GM21576 (cell line): ENCODE measurements at regions not wholly inside any gene's neighbourhood (a gene's known extent, or its start where the extent isn't known, plus 50 kb on each side); places are given as distances from the start of the nearest gene placed in this dataset.
"Not testable (repeated sequence)": the region's sequence is repeated elsewhere in the genome, so short reads cannot be mapped to it uniquely, and the experiment has no call there.

Experiments used
- ATAC-seq: cut with Tn5 transposase; IDR thresholded peaks from one replicate; pipeline ENCODE4 v1.9.1; 2021; ENCODE audit warnings: mild to moderate bottlenecking, moderate library complexity; ENCODE audit not compliant: unreplicated experiment

DNA sequence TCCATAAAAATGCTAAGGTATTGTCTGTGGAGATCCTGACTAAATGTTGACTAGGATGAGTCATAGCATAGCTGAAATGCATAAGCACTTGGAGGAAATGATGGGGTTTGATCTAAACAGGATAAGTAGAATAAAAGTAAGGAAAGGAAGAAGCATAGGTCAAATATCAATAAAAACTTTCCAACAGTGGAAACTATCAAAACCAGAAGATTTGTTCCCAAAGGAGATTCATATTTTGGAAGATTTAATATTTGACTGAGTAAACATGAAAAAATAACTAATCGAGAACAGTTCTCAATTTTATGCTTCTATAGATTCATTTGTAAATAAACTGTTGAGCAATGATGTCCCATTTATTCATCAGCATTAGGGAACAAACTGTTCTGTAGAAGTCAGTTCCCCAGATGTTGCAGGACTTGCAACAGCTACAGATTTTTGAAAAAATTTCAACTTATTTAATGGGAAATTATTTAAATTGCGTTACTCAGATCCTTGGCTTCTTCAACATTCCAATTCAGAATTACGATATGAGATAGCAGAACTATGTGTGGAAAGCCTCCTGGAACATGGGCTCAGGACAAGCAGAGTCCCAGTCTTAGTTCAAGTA, 133.7 kb upstream of the TBX18 start:
- no peak for ATAC-seq

DNA sequence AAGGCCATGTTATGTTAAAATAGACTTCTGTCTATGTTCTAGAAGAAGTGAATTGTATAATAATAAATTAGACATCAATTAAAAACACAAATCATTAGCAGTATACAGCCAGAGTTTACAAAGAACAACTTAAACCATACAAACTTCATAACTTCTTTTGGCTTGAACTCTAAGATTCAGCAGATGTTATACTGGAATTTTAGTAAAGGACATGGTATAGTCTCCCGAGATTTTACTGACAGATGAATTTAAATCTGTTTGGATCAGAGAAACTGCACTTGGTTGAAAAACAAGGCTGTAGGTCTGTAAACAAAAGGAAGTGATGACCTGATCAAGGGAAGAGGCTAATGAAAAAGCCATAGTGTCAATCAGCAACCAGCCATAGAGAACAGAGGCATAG, 132.6 kb upstream of the TBX18 start:
- ATAC-seq, result no peak

DNA sequence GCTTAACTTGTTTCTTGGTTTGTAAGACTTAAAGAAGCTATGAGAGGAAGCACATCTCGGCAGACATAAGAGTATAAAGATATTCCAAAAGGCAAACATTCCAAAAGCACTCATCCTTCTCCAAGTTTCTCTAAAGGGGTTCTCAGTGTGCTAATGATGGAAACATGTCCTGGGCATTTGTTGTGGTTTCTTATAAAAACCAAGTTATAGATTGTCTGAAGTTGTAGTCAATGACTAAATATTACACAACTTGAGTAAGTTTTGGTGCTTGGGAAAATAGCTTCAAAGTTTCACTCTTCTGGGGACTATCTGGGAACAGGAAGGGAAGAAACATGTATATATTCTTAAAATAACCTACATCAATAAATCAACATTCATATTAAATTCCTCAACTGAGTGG, 128.3 kb upstream of the TBX18 start:
- ATAC-seq, result no peak

DNA sequence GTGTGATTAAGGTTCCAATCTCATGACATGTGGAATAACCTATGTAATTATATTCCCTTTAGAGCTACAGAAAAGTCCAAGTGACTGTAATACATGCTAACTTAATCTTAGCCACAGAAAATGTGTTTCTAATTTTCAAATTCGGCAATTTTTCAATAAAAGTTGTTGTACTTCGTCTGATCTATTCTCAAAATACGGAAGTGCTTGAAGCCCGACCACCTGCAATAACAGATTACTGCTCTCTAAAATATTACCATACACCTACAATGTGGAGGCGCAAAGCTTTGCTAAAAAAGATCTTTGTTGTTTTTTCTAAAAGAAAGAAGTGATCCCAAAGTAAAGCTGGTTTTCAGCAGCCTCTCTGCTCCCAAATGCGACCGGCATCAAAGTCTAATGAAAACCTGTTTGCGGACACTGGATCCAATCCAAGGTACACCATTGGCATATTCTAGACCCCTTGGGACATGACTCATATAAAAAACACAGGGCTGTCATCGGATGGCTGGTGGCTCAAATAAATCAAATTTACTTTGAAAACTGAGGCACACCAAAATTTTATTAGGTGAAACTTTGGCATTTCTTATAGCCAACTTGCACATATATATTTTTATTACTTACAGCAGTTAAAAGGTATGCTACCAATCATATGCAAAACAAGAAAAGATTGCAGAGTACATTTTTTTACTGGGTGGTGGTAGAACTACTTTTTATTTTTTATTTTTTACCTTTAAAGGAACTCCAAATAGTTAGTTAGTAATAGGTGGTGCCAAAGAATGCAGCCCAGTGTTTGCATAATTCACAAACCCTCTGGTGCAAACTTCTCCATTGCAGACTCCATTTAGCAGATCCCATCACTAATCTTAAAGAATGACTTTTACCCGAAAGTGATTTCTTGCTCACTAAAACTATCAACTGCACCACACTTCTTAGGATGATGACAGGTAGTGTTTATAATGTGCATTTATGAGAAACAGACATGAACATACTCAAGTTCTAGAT, 118.7 kb upstream of the TBX18 start:
- no peak for ATAC-seq

DNA sequence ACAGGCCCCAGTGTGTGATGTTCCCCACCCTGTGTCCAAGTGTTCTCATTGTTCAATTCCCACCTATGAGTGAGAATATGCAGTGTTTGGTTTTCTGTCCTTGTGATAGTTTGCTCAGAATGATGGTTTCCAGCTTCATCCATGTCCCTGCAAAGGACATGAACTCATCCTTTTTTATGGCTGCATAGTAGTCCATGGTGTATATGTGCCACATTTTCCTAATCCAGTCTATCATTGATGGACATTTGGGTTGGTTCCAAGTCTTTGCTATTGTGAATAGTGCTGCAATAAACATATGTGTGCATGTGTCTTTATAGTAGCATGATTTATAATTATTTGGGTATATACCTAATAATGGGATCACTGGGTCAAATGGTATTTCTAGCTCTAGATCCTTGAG, 115.0 kb upstream of the TBX18 start:
- not testable (repeated sequence) for ATAC-seq

DNA sequence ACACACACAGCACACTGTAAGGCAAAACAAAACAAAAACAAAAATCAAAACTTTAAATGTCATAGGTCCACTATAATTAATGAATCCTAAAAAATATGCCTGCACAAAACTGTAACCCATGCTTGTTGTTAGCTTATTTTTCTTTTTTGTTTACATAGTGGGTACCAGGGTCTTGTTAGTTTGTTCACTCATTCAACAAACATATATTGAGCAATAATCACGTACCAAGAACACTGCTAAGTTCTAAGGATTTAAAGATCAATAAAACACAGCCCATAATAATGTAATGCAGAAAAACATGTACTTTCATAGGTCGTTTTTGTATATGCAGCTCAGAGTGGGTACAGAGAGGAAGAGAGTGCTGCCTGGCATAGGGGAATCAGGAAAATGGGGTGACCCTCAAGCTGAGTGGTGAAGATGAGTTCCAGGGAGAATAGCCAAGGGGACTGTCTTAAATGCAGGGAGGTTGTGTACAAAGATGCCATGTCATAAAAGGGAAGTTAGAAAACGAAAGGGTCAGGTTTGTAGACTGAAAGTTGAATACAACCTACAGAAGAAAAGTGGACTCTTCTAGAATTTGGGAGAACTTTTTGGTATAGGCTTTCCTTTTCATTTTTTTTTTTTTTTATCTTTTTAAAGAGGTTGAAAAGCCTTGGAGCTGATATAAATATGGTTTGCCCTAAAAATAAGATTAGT, 113.3 kb upstream of the TBX18 start:
- no peak for ATAC-seq

DNA sequence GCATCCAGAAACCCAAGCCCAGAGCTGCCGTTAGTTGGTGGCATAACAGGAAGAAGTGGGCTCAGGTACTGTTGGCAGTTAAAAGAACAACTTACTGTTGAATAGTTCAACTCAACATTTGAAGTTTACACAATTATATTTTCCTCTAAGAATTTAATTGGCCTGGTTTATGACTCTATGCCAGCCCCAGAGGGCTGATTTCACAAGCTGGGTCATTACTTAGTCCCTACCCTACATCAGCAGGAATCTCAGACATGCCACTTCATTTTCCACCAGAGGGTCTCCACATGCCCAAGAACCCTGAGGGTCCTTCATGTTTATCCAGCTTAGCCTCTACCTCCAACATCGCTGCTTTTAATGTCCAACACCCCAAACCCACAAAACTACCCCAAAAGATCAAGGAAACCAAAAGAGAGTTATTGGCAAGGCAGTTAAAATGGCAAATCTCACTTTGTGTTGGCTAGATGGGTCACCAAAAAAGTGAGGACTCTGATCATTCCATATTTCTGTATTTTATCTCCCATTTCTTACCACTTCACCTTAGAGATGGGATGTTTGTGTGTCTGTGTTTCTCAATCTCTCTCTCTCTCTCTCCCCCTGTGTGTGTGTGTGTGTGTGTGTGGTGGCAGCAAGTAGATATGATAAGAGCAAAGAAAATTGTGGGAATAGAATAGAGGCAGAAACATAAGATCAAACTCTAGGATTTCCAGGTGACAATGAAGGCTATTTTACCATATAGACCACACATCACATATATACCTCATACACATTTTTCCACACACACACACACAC, 112.5 kb upstream of the TBX18 start:
- no peak for ATAC-seq

DNA sequence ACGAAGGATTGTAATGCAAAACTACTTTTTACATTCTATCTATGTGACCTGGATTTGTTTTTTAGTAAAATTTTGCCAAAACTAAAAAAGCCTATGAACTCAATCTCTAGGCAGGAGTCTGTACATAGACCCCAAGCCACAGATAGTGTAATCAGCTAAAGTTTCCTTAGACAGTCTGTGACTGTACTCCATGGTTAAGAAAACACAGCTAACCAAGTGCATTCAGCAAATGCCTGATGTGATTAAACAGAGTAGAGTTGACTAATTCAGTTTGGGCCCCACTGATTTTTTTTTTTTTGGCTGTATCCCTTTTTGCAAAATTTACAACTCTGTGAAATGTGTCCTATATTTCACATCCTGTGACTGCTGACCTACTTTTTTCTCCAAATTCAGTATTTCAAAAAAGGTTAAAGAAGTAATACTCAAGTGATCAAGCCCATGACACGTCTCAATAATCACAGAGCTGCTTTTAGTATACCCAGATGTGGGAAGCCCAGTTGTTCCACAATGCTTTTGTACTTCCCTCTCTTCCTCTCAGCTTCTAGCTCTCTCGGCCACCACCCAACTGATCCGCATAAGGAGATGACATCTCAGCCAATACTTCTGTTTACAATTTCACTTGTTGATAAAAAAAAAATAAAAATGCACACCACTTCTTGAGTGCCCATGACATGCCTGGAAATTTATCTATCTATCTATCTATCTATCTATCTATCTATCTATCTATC, 108.8 kb upstream of the TBX18 start:
- ATAC-seq, result no peak

DNA sequence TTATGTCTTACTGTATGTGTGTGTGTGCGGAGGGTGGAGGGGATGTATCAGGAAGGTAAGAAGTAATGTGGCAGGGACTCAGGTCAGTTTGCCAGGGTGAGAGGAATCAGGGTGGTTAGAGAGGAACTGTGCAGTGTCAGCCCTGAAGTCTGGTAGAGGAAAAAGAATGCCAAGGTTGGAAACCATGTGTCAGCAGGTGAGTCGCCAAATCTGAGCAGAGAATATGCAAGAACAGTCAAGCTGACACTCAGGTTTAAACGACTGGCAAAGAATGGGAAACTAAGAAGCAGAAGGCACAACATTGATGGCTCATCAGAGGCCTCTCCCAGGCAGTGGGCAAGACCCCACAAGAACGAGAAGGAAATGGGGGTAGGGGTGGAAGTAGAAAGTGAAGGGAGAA, 107.5 kb upstream of the TBX18 start:
- no peak for ATAC-seq

DNA sequence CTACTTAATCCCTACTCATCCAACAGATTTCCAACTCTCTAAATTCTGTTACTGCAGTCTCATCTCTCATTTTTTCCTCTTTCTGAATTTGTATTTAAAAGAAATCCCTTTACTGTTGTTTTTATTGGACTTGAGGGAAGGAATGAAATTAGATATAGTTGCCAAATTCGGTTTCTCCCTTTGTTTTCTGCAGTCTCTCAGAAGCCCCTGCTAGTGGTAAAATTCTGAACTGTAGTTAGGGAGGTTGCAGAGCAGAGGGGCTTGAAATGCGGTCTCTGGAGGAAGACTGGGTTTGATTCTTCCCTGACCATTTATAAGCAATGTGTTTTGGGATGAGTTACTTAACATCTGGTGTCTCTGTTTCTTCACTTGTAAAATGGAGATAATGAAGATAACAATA, 106.3 kb upstream of the TBX18 start:
- no peak for ATAC-seq

DNA sequence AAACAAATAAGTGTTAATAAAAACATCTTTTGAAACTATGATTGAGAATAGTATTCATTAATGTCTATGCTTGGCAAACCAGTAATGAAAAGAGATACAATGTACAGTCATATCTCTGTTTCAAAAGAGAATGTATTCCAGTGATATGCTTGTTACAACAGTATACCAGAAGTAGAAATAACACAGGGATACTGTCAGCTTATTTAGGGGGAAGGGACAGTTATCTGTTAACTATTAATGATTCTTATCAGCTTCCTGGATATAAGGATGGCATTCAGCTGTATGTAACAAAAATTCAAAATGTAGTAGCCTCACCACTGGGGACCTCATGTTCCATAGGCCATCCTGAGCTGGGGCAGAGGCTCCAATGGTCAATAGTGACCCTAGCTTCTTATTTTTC, 103.8 kb upstream of the TBX18 start:
- no peak for ATAC-seq

DNA sequence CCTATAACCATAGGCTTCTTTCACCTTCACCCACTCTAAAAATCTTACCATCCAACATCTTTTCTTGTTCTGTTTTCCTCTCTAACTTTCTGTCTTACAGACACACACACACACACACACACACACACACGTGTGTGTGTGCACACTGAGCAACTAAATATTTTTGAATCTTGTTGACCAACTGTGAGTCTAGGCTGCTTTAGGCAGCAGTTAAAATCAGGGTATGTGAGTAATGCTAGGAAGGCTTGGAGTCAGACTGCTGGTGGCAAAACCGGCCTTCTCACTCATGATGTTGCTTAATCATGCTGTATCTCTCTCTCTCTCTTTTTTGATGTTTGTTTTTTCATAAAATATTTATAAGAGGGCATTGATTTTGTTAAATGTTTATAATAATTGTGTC, 103.1 kb upstream of the TBX18 start:
- no peak for ATAC-seq

DNA sequence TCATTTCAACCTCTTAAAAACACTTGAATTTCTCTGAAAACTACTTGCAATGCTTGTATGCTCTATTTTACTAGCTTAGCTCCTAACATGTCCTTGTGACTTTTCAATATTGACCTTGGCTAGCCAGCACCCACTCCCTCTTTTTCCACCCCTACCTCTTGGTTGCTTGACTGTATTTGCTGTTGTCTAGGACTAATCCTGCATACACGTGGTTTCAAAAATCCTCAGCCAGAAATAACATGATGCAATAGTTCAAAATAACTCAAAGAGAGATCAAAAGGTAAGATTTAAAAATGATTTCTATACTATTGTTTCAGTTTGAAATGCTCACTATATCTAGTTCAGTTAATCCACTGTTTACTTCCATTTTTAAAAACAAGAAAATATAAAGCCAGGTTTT, 102.3 kb upstream of the TBX18 start:
- no peak for ATAC-seq

DNA sequence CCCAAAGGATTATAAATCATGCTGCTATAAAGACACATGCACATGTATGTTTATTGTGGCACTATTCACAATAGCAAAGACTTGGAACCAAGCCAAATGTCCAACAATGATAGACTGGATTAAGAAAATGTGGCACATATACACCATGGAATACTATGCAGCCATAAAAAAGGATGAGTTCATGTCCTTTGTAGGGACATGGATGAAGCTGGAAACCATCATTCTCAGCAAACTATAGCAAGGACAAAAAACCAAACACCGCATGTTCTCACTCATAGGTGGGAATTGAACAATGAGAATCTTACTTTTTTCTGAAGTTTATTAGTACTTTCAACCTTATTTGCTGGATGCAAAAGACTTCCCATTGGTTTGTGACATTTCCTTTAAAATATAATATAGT, 101.0 kb upstream of the TBX18 start:
- ATAC-seq, result not testable (repeated sequence)

DNA sequence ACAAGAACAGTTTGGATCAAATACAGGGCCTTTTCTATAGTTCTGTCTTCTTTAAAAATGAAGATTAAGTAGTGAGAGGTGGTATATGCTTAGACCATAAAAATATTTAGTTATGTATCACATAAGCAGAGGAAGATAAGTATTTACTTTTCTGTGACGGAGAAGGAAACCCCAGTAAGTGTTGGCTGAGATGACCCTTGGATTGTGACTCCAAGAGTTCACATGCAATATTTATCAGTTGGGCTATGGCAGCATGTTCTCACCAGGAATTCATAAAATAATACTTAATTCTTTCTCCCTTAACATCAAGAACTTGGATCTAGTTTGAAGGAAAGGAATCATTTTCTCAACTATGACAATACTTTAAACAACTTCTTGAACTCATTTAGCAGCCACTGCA, 98.4 kb upstream of the TBX18 start:
- no peak for ATAC-seq

DNA sequence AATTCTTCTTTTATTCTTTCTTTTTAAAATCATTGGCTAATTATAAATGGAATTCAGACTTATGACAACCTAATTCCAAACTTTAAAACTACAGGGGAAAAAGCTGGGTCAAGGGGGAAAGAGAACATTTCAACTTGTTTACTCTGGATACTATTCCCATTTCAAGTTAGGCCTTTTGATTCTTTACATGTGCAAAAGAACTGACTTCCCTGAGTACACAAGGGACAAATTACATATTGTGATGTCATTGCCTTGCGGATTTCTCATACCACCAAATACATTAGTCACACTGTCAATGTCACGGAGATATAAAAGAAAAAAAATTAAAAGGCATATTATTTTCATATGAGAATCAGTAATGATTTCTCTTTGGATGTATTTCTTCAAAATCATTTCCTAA, 96.5 kb upstream of the TBX18 start:
- ATAC-seq, result no peak

DNA sequence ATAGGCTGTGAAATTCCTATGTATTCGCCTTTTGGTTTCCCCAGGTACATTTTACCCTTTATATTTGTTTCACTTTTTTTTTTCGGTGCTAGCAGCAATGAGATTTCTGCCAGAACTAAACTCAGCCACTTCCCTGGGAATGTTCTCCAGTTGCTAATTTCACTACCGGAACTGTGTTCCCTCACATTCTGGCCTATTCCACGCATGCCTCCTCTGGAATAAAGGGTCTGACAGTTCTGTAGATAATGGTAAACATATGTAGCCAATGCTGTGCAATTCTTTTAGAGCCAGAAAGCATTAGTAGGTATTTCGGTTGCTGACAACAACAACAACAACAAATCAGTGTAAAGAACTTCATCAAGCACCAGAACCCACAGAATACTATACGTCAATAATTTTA, 96.1 kb upstream of the TBX18 start:
- ATAC-seq, result no peak

DNA sequence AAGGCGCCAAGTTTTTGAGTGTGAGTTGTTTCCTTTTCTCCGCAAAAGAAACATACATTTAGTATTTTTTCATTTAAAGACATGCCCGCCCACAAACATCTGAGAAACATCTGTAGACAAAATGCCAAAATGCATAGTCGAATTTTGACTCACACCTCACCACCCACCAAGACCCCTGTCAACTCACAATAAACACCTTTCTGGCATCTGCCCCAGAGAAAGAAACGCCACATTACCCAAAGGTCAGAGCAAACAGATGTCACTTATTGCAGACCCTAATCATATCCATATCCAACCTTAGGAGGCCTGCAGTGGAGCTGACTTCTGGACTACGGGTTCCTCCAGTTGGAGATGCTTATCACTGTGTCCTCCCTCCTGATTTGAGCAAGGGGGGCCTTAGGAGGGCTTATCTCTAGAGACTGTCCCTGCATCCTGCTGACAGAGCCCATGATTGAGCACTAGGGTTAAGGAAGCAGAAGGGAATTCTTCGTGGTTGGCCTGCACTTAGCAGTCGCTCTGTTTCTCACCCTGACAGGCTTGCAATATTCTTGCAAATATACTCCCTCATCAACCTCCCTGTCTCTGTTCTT, 90.5 kb upstream of the TBX18 start:
- no peak for ATAC-seq

DNA sequence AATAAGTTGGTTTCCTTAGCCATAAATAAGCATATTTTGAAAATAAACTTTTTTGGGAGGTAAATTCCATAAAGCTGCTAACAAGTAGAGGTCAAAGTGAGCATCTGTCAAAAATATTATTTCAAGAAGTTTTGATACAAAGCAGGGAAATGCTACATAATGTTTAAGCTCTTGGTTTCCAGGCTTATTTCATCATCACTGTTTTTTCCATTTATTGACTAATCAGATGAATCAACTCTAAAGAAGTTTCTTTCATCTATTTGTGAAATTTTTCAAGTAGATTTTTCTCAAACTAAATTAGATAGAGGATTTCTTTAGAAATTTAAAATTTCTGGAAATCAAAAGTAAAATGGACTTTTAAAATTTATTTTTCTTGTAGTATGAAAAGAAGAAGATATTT, 89.5 kb upstream of the TBX18 start:
- no peak for ATAC-seq

DNA sequence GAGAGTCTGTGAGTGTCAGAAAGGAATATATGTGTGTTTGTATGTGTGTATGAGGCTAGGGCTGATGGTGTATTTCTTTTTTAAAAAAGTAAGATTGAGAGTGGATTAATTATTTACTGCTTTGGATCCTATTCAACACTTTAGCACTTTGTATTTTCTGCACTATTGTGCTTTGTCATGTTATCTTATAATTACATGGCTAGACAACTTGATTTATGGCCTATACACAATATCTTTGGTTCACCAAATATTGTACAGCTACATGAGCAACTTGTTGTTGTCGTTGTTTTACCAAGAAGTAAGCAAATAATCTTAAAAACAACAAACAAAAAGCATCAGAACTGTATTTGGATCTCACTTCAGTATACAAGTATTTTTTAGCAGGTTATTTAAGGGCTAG, 84.6 kb upstream of the TBX18 start:
- ATAC-seq, result no peak
